Cardiac muscle cell (in vitro differentiated cells and primary cell): ENCODE measurements at regions not wholly inside any gene's neighbourhood (a gene's known extent, or its start where the extent isn't known, plus 50 kb on each side); places are given as distances from the start of the nearest gene placed in this dataset.

Experiments
- DNase-seq, 2 donors: peaks; one replicate each; pipeline versions ENCODE4 v3.0.0 to v3.0.0-alpha.2; 2010 to 2017; ENCODE audit warnings: low read depth in 1 of 2, low spot score in 1 of 2
- H3K27ac ChIP-seq: fragments of 200-600 bp; sonication (generic); 2 replicates; pipeline ENCODE4 v1.5.1; 2016
- H3K27me3 ChIP-seq: fragments of 200-600 bp; sonication (generic); 2 replicates; pipeline ENCODE4 v1.6.0; 2016; ENCODE audit warnings: control low read depth
- H3K36me3 ChIP-seq: fragments of 200-600 bp; sonication (generic); 2 replicates; pipeline ENCODE4 v1.5.1; 2016; ENCODE audit warnings: control low read depth
- H3K4me1 ChIP-seq: fragments of 200-600 bp; sonication (generic); 2 replicates; pipeline ENCODE4 v1.8.1; 2017; ENCODE audit warnings: low read depth, mild to moderate bottlenecking, mixed run types
- H3K4me3 ChIP-seq: fragments of 200-600 bp; sonication (generic); 2 replicates; pipeline ENCODE4 v1.5.1; 2016; ENCODE audit warnings: mild to moderate bottlenecking
- H3K9me3 ChIP-seq: fragments of 200-600 bp; sonication (generic); 2 replicates; pipeline ENCODE4 v1.5.1; 2017; ENCODE audit warnings: low read depth, mild to moderate bottlenecking, control low read depth
- CTCF ChIP-seq: IDR thresholded peaks from 2 replicates; pipeline ENCODE4 v1.5.1; 2012; ENCODE audit warnings: low read depth, mild to moderate bottlenecking, low read length

DNA sequence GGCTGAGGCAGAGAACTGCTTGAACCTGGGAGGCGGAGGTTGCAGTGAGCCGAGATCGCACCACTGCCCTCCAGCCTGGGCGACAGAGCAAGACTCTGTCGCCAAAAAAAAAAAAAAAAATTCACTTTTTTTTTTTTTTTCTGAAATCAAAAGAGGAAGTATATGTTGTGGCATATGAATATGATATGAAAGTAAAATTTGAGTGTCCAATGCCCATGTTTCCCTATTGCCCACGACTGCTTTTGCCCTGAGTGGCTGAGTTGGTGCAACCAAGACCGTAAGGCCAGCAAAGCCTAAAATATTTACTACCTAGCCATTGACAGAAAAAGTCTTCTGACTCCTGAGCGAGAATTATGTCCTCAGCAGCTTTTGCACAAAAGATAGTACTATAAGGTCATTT lies 101.7 kb upstream of the PARP11 start:
- TF ChIP-seq CTCF: no peak
- DNase-seq: no peak
- peaks cover 4% of the 10 kb centered on the region for H3K4me1 ChIP-seq

DNA sequence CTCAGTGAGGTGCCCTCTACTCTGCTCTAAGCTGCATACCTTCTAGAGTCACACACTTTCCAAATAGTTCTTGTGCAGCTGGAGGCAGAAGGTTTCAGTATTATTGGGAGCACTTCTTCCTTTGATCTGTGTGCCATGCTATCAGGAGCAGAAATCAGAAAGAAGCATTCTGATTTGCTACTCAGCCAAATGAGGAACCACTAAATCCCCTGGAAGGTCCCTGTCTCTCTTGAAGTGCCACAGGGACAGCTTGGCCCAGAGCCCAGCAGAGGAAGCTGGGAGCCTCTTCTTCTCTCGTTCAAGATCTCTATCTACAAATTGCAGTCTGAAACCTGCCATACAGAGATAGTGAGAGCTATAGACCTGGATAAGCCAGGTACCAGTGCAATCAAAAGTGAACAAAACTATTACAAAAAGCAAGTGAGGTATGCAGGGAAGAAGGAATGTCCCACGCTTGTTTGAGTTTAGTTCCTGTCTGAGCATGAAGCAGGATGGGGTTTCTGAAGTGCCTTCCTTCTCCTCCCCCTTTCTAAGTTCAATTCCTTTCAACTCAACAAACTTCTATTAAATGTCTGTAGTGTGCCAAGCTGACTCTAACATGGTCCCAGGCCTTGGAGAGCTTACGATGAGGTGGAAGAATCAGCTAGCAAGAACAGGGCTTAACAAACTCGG lies 100.9 kb upstream of the PARP11 start:
- no peak for TF ChIP-seq CTCF
- H3K9me3 ChIP-seq: no peaks in the 10 kb centered on the region
- H3K27me3 ChIP-seq: no peaks in the 10 kb centered on the region
- no peak for DNase-seq
- H3K27ac ChIP-seq: no peak overlapping the region
- H3K4me3 ChIP-seq: no peak overlapping the region
- H3K36me3 ChIP-seq: no peaks in the 10 kb centered on the region
- H3K4me1 ChIP-seq: peaks cover 4% of the 10 kb centered on the region

More for the DNA sequence above, 101.7 kb upstream of the PARP11 start:
- no peaks in the 10 kb centered on the region for H3K27me3 ChIP-seq
- no peak overlapping the region for H3K4me3 ChIP-seq
- no peaks in the 10 kb centered on the region for H3K9me3 ChIP-seq
- no peaks in the 10 kb centered on the region for H3K36me3 ChIP-seq
- H3K27ac ChIP-seq: no peak overlapping the region

DNA sequence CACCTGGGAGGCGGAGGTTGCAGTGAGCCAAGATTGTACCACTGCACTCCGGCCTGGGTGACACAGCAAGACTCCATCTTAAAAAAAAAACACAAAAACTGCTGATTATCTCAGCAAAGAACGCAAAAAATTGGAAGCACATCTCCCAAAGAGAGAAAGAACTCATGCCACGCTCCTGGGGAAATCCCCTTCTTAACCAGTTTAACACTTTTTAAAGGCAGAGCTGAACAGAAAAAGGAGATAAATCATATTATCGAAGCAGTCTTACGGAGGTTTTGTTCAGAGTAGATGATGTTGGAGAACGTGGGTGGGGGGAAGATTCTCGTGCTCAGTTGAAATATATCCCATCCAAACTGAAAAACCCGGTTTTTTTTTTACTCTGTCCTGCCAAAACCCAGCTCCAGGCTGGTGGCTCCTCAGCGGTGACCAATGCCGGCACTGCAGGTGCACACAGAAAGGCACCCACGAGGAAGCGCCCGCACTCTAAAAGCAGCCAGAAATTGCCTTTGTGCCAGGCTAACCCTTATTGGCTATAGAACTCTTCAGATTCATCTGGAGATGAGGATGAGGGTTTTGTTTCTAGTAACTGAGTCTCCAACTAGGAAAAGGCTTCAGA lies 100.2 kb upstream of the PARP11 start:
- H3K27ac ChIP-seq: no peak overlapping the region
- no peak overlapping the region for H3K4me3 ChIP-seq
- DNase-seq: no peak
- TF ChIP-seq CTCF: no peak
- H3K27me3 ChIP-seq: no peaks in the 10 kb centered on the region
- no peaks in the 10 kb centered on the region for H3K36me3 ChIP-seq
- H3K9me3 ChIP-seq: no peaks in the 10 kb centered on the region
- H3K4me1 ChIP-seq: peaks cover 4% of the 10 kb centered on the region

GRCh38 chr12:3972576-3972975 lies 99.4 kb upstream of the PARP11 start:
- TF ChIP-seq CTCF: no peak
- H3K36me3 ChIP-seq: no peaks in the 10 kb centered on the region
- H3K27me3 ChIP-seq: no peaks in the 10 kb centered on the region
- H3K4me3 ChIP-seq: no peak overlapping the region
- peaks cover 10% of the 10 kb centered on the region for H3K4me1 ChIP-seq
- H3K9me3 ChIP-seq: no peaks in the 10 kb centered on the region
- no peak for DNase-seq
- no peak overlapping the region for H3K27ac ChIP-seq

- DNase-seq: no peak
- H3K27ac ChIP-seq: peak overlapping the region; percentile 83
- no peaks in the 10 kb centered on the region for H3K36me3 ChIP-seq
- H3K9me3 ChIP-seq: no peaks in the 10 kb centered on the region
- TF ChIP-seq CTCF: no peak
- H3K4me1 ChIP-seq: peaks cover 19% of the 10 kb centered on the region
- no peak overlapping the region for H3K4me3 ChIP-seq
- no peaks in the 10 kb centered on the region for H3K27me3 ChIP-seq
These were observed 95.3 kb upstream of the PARP11 start for GRCh38 chr12:3968523-3968922.
